Right lobe of liver (tissue), 6 donors: ENCODE measurements at regions not wholly inside any gene's neighbourhood (a gene's known extent, or its start where the extent isn't known, plus 50 kb on each side); places are given as distances from the start of the nearest gene placed in this dataset.
A peak's percentile ranks its signal among the peaks of the same experiment; 100 is the strongest.

Source experiments
- ATAC-seq, 4 donors: fragments of 200-7000 bp; cut with Tn5 transposase; one replicate each; pipeline ENCODE4 v1.9.1; 2020; ENCODE audit warnings: mild to moderate bottlenecking in 4 of 4, moderate library complexity in 4 of 4
- DNase-seq, 3 donors: peaks; one replicate each; pipeline ENCODE4 v3.0.0-alpha.2; 2020
- H3K27ac ChIP-seq, 3 donors: fragments of 200-600 bp; one replicate each; pipeline ENCODE4 v1.8.0; 2022
- H3K27me3 ChIP-seq, 2 donors: fragments of 200-600 bp; one replicate each; pipeline ENCODE4 v1.8.0; 2022
- H3K36me3 ChIP-seq, 4 donors: fragments of 200-600 bp; sonication (generic) in 1 of 4; one replicate each; pipeline versions ENCODE4 v1.5.1 to v1.8.0; 2017 to 2022; ENCODE audit warnings: control low read depth in 1 of 4
- H3K4me1 ChIP-seq, 4 donors: fragments of 200-600 bp; sonication (generic) in 1 of 4; one replicate each; pipeline versions ENCODE4 v1.5.1 to v1.8.0; 2017 to 2022; ENCODE audit warnings: control low read depth in 1 of 4
- H3K4me3 ChIP-seq, 3 donors: fragments of 200-600 bp; one replicate each; pipeline ENCODE4 v1.8.0; 2022
- H3K9me3 ChIP-seq, 4 donors: fragments of 200-600 bp; sonication (generic) in 1 of 4; one replicate each; pipeline versions ENCODE4 v1.5.1 to v1.8.0; 2017 to 2022; ENCODE audit warnings: control low read depth in 1 of 4
- POLR2A ChIP-seq: fragments of 450-650 bp; IDR thresholded peaks from one replicate; pipeline ENCODE4 v1.6.1; 2017; ENCODE audit warnings: antibody characterized with exemption, mild to moderate bottlenecking
- WGBS: methylation state at CpG from one replicate; pipeline ENCODE4 v1.1.6; 2018; ENCODE audit warnings: low coverage, low lambda C conversion rate; ENCODE audit not compliant: insufficient coverage; ENCODE audit errors: missing lambda C conversion rate; 5-methylcytosine and 5-hydroxymethylcytosine counted together
- intact Hi-C, 2 donors: fragments of 100-400 bp; cut with DNase I; formaldehyde crosslinking; loops; one replicate each; pipeline versions ENCODE4 v1.11.2 to v1.14.1; 2022
- TF ChIP-seq, protein P1 (sequence below), 4 donors: fragments of 200-600 bp in 3 of 4; fragments of 450-650 bp in 1 of 4; IDR thresholded peaks; one replicate each; pipeline versions ENCODE4 v1.5.1 to v1.8.0; 2016 to 2022; ENCODE audit warnings: antibody characterized with exemption in 4 of 4, mild to moderate bottlenecking in 2 of 4
- donor health status: DM: no; HTN: yes; CAD: no.
- donor health status: DM: no; HTN: no; CAD: no.
- donor health status: DM: no; HTN: no; CAD: no.
- donor health status: DM: no; HTN: yes; CAD: no.
- donor health status: DM: no; HTN: yes; CAD: no.

GRCh38 chr6:21949211-21949801 is 347.5 kb downstream of the PRL start:
- Histone ChIP-seq H3K4me3 (no peak overlapping the region), H3K4me1 (no peaks in the 10 kb centered on the region), H3K27ac (no peak overlapping the region), H3K36me3 (no peaks in the 10 kb centered on the region), H3K9me3 (no peaks in the 10 kb centered on the region), H3K27me3 (no peaks in the 10 kb centered on the region)
- intact Hi-C loops: no loop called here
- TF ChIP-seq, protein P1, sequence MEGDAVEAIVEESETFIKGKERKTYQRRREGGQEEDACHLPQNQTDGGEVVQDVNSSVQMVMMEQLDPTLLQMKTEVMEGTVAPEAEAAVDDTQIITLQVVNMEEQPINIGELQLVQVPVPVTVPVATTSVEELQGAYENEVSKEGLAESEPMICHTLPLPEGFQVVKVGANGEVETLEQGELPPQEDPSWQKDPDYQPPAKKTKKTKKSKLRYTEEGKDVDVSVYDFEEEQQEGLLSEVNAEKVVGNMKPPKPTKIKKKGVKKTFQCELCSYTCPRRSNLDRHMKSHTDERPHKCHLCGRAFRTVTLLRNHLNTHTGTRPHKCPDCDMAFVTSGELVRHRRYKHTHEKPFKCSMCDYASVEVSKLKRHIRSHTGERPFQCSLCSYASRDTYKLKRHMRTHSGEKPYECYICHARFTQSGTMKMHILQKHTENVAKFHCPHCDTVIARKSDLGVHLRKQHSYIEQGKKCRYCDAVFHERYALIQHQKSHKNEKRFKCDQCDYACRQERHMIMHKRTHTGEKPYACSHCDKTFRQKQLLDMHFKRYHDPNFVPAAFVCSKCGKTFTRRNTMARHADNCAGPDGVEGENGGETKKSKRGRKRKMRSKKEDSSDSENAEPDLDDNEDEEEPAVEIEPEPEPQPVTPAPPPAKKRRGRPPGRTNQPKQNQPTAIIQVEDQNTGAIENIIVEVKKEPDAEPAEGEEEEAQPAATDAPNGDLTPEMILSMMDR (IDR thresholded peaks at IDR 0.05): no peak
- DNase-seq (no peak), ATAC-seq (no peak)
- WGBS: no CpG with 5 or more reads among the region's 3 CpGs

DNA sequence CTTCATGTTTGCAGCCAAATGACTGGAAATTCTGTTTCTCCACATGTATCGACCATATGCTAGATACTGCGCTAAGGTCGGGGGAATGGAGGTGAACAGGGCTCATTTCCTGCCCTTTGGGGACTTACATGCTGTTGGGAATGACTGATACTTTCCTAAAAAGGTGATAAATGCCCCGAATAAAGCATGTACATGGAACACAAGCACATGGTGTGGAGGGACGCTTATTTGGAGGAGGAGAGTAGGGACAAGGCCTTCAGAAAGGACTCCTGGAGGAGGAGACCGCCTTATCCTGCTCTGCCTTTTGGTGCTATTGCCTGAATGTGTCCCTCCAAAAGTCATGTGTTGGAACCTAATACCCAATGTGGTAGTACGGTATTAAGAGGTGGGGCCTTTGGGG is 344.5 kb downstream of the PRL start:
- H3K9me3 ChIP-seq: no peaks in the 10 kb centered on the region
- TF ChIP-seq, protein P1 (IDR thresholded peaks at IDR 0.05): no peak
- TF ChIP-seq POLR2A: no peak
- ATAC-seq: no peak
- intact Hi-C loops: no loop called here
- H3K27ac ChIP-seq: no peak overlapping the region
- H3K36me3 ChIP-seq: no peaks in the 10 kb centered on the region
- no peaks in the 10 kb centered on the region for H3K27me3 ChIP-seq
- WGBS: 93% methylated on average over 6 of the region's 7 CpGs
- DNase-seq: no peak
- H3K4me1 ChIP-seq: no peaks in the 10 kb centered on the region
- H3K4me3 ChIP-seq: no peak overlapping the region

- Histone ChIP-seq H3K27me3 (no peaks in the 10 kb centered on the region), H3K36me3 (no peaks in the 10 kb centered on the region), H3K4me3 (no peak overlapping the region), H3K9me3 (no peaks in the 10 kb centered on the region), H3K4me1 (no peaks in the 10 kb centered on the region), H3K27ac (peak overlapping the region in 1 of 3 donors; percentile 33)
- DNase-seq (no peak), ATAC-seq (peak; percentile 53 to 85 (median 78))
- WGBS: 61% methylated on average over 9 of the region's 10 CpGs
- TF ChIP-seq POLR2A: no peak
- TF ChIP-seq, protein P1 (IDR thresholded peaks at IDR 0.05): no peak
- intact Hi-C loops: no loop called here
These were observed 342.7 kb downstream of the PRL start for GRCh38 chr6:21953831-21954801.

- no peak for ATAC-seq
- no peak for TF ChIP-seq POLR2A
- TF ChIP-seq, protein P1 (IDR thresholded peaks at IDR 0.05): no peak
- Histone ChIP-seq H3K4me3 (no peak overlapping the region), H3K27ac (no peak overlapping the region), H3K9me3 (no peaks in the 10 kb centered on the region), H3K36me3 (no peaks in the 10 kb centered on the region), H3K27me3 (no peaks in the 10 kb centered on the region), H3K4me1 (no peaks in the 10 kb centered on the region)
- DNase-seq: no peak
- 55% methylated on average over 3 of the region's 3 CpGs for WGBS
- intact Hi-C loops: no loop called here
These were observed 341.7 kb downstream of the PRL start for GRCh38 chr6:21955053-21955595.
